Renal cortex interstitium (tissue), 11 donors: ENCODE measurements at regions not wholly inside any gene's neighbourhood (a gene's known extent, or its start where the extent isn't known, plus 50 kb on each side); places are given as distances from the start of the nearest gene placed in this dataset.
"Not testable (repeated sequence)": the region's sequence is repeated elsewhere in the genome, so short reads cannot be mapped to it uniquely, and the experiment has no call there.

Experiments
- DNase-seq, 11 donors: peaks; one replicate each; pipeline ENCODE4 v3.0.0-alpha.2; 2013; ENCODE audit warnings: low read depth in 9 of 11, low spot score in 4 of 11; ENCODE audit errors: extremely low read depth in 1 of 11

DNA sequence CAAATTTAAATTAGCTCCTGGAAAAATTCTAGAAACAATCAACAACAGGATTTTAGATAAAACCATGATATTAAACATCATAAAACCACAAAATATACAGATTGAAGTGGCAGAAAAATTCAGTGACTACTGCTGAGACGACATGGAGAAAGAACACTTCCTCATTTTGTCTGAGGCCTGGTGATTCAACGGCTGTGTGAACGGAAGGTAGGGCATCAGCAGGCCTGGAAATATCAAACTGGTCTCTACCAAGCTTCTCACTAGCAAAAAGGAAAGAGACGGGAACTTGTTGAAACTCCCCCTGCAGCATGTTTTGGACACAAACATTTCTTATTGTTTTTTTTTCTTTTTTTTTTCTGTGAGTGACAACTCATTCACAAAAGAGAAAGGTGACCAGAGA lies 58.0 kb upstream of the AHI1 start:
- DNase-seq = no peak

DNA sequence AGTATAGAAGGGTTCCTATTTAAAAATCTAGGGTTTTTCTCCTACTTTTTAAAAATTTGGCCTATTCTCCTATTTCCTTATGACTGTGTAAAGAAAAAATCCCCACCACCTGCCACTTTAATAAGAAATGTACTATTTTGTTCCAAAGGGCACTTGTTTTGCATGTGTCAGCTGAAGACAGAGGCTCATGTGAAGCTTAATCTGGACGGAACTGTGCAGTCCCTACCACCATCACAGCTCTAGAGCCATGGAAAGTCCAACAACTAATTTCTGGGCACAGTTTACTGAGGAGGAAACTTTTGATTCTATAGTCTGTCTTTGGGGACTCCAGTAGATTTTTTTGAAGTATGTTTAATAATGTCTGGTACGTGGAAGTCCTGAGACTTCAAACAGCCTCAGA lies 60.0 kb upstream of the AHI1 start:
- DNase-seq = no peak

DNA sequence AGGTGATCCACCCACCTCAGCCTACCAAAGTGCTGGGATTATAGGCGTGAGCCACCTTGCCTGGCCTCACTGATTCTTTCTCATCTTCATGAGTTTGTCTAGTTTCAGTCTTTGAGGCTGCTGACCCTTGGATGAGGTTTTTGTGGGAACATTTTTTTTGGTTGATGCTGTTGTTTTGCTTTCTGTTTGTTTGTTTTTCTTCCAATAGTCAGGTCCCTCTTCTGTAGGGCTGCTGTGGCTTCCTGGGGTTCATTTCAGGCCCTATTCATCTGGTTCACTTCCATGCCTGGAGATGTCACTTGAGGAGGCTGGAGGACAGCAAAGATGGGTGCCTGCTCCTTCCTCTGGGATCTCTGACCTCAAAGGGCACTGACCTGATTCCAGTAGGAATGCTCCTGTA lies 68.1 kb upstream of the AHI1 start:
- DNase-seq = not testable (repeated sequence)

DNA sequence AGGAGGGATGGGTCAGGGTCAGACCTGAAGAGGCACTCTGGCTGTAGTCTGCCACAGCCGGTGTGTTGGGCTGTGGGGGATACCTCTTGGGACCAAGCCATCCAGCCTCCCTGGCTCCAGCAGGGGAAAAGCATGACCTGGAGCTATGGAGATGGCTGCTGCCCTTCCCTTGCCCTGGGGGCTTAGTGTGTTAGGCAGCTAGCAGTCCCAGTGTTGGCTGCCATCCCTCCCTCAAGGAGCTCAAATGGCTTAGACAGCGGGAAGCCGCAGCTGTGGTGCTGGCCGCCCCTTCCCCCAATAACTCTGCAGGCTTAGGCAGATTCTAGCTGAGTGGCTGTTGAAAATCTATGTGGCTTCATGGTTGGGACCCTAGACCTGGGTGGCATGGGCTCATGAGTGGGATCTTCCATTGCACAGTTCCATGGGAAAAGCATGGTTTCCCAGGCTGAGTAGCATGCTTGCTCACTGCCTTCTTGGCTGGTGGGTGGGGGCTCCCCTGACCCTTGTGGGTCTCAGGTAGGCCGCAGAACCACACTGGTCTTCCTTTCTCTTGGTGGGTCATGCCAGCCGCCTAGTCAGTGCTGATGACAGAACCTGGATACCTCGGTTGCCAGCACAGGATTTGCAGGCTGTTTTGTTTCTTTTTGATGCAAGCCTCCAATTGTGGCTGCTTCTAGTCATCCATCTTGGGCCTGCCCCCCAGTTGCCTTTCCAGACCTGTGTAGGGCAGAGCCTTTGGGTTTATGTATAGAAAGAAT lies 69.0 kb upstream of the AHI1 start:
- no peak for DNase-seq

DNA sequence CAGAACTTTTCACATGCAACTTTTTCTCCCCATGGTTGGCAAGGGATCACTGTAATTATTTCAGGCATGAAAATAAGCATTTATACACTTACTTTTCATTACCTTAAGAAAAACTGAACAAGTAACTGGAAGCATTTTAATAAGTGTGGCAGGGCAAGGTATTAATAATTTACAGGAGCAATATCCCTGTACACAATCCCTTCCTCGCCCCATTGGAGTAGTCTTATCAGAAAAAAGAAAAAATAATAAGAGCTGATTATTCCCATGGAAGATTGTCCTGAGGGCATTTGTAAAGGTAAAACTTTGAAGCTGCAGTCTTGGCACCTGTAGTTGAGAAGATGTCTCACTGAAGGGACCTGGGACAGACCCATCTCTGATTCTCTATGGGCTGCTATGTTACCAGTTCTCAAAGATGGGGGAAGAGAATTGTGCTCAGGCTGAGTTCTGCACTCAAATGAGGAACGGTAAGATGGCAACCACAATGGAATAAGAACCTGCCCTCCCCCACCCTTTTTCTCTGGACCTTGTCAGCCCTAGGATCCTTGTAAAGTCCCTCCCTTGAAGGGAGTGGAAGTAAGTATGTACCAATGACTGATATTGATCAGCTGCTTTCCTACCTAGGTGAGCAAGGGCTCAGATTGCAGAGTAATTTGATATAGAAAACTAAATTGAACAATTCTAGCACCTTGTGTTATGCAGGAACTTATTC lies 70.0 kb upstream of the AHI1 start:
- no peak for DNase-seq

DNA sequence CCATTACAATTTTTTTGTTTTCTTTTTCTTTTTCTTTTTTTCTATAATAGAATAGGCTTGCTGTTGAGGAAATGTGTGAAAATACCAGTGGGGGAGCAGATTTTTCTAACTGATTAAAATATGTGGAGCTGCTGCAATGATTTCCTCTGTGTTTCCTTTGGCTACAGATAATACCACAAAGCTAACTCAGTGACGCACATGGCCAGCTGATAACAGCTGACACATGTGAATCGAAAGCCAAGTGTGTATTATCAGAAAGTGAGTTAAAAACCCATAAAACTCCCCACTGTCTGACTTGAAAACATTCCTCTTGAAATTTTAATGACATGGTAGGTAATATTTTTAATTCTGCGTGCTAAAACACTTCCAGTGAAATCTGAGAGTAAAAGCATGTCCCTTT lies 70.8 kb upstream of the AHI1 start:
- peak in 7 of 11 donors; percentile 4 to 38 (median 23) for DNase-seq

DNA sequence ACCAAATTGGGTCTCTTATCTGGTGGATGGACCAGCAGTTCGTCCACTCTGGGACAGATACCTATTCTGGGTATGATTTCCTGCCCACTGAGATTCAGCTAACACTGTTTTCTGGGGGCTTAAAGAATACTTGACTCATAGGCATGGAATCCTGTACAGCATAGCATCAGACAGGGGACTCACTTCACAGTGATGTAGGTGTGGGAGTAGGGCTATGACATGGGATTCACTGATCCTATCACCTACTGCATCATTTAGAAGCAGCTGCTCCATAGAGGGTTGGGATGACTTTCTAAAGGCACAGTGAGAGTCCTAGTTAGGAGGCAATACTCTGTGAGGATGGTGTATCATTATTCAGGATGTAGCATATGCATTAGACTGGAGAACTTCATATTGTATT lies 74.5 kb upstream of the AHI1 start:
- DNase-seq = no peak

DNA sequence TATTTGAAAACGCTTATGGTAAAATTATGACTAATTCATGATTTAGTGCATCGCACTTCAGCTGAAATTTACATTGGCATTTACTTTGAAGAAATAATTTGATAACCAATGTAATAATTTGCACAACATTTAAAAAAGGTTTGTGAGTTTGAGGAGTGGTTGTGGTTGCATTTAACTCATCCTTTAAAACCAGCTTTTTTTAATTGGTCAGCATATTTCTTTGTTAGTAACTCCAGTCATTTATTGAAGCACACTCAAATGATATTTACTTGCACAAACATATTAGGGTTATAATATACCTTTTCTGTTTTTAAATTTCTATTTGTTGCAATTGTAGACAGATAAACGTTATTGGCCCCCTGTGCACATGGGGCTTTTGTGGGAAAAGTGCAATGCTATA lies 78.1 kb upstream of the AHI1 start:
- no peak for DNase-seq

DNA sequence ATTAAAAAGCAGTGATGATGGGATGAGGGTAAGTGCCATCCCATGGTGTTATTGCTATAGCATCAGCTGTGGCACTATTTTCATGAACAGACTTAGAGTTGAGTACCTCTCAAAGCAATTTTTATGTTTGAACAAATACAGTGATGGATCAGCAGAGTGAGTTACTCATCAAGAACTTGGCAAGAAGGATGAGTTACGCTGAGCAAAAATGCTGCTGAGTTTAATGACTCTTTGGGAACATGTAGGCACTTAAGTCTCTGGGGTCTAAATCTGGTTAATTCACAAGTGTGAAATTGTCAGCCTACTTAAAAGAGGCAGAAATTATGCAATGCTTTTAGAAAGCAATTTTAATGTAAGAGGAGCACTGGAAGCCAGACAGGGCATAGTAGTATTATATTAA lies 78.5 kb upstream of the AHI1 start:
- DNase-seq = no peak

DNA sequence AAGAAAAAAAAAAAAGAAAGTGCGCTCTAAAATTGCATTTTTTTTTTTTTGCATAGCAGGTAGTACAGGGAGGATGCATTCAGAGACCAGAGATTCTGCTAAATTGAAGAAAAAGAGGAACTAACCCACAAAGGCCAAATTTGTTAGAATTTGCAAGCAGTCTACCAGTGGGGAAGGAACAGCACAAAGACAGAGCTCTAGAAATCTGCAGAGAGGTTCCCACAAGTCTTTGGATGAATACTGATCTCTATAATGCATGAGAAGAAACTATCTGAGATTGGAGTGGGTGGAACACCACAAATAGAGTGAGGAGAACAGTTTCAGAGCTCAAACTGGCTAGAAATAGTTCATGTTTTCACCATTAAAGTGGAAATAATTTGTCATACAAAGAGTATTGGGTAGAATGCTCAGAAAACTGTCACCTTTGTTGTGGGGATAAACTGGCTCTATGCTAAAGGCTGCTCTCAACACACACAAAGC lies 79.6 kb upstream of the AHI1 start:
- no peak for DNase-seq

DNA sequence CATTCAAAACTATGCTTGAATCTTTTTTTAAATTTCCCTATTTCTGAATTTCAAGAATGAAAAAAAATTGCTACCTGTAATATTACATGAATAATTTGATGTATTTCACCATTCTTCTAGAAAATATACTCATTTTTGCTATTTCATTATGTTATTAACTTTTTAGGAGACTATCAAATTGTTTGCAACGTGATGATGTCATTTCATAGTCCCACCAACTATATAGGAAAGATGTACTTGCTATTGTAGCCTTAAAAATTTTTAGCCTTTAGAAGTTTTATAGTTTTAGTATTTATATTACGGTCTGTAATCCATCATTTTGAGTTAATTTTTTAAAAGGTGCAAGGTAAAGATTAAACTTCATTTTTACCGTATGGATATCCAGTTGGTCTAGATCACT lies 81.4 kb upstream of the AHI1 start:
- no peak for DNase-seq

DNA sequence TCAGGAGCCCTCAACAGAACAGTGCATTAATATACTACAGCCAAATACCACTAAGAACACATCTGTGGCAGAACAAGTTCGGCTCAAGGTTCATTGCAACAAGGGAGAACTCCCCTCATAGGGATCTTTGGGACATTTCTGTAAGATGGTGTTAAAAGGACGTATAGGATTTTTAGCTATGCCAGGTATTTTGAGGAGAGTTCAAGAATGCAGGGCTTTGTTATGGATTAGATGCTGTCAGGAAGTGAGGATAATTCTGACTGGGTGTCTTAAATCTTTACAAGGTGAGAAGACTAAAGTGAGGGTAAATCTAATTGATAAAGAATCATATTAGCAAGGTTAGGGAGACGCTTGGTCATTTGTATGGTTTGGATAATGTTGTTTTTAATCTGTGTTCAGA lies 83.7 kb upstream of the AHI1 start:
- no peak for DNase-seq

DNA sequence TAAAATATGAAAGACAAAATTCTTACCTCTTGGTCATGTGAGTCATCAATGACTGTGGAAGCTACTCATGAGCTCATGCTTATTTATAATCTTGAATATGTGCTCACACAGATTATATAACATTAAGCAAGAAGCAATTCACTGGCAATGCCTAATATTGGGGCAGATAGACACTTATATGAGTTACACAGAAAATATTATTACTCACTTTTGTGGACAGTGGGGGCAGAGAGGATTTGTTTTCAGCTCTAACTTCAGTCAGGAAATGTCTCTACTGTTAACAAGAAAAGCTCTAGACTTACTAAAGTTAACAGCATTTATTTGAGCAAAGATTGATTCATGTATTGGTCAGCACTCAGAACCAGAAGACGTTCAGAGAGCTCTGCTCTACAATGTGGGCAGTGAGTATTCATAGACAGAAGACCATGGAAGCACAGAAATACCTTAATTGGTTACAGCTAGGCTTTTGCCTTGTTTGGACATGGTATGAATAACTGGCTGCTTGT lies 85.8 kb upstream of the AHI1 start:
- no peak for DNase-seq

DNA sequence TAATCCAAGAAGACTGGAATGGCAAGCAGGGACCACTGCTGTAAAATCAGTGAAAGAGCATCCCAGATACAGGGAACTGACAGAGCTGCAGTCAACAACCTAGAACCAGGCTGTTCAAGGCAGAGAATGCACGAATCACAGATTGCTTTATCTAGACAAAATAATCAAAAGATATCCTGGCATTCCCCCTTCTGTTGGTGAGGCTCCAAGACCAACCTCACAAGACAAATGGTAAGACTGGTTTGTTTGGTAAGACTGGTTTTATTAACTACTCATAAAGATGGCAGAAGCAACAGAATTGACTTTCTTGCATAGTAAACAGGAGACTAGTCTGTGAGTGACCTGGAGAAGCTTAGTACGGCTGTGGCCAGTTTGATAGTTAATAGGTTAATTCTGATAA lies 88.8 kb upstream of the AHI1 start:
- DNase-seq = no peak

DNA sequence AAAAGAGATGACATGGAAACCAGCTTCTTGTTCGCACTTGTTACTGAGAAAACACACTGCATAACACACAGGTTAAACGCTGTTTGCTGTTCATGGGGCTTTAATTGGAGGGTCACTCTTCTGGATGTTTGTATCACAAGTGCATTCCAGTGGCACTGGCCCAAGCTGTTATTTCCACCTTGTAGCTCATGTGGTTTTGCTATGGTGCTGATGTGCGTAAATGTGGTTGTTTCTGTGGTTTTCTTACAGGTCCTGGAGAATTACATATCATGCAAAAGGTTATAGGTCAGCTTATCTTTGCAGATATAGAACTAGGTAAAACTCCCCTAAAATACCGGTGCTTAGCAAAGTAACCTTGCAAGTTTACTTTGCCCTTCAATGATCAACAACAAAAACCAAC lies 89.3 kb upstream of the AHI1 start:
- DNase-seq = no peak

DNA sequence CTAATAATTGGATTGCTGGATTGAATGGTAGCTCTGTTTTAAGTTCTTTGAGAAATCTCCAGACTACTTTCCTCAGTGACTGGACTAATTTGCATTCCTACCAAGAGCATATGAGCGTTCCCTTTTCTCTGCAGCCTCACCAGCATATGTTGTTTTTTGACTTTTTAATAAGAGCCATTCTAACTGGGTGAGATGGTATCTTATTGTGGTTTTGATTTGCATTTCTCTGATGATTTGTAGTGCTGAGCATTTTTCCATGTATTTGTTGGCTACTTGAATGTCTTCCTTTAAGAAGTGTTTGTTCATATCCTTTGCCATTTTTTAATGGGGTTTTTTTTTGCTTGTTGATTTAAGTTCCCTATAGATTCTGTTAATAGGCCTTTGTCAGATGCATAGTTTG lies 94.7 kb upstream of the AHI1 start:
- DNase-seq = no peak

DNA sequence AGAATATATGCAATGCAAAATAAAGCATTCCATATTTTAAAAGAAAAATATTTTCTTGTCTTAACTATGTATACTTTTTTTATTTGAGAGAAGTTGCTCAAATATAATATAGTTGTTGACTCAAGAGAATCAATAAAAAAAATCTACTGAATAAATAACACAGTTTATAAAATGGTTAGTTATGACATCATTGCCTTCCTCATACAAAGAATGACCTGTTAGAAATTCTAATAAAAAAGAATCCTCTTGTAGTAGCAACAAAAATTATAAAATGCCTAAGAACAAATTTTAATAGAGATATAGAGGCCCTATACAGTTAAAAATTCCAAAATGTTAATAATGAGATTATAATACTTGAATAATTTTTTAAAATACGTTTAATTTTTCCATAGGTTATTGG lies 96.5 kb upstream of the AHI1 start:
- no peak for DNase-seq

DNA sequence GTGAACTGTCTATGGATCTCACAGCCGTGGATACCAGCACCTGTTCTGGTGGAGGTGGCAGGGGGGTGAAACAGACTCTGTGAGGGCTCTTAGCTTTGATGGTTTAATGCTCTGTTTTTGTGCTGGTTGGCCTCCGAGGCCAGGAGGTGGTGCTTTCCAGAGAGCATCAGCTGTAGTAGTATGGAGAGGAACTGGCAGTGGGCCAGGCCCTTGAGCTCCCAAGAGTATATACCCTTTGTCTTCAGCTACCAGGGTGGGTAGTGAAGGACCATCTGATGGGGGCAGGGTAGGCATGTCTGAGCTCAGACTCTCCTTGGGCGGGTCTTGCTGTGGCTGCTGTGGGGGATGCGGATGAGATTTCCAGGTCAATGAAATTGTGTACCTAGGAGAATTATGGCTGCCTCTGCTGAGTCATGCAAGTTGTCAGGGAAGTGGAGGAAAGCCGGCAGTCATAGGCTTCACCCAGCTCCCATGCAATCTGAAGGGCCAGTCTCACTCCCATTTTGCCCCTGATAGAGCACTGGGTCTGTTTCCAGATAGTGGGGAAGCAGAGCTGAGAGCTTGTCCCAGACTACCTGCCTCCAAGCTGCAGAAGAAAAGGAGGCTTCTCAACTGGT lies 102.7 kb upstream of the AHI1 start:
- DNase-seq = no peak

DNA sequence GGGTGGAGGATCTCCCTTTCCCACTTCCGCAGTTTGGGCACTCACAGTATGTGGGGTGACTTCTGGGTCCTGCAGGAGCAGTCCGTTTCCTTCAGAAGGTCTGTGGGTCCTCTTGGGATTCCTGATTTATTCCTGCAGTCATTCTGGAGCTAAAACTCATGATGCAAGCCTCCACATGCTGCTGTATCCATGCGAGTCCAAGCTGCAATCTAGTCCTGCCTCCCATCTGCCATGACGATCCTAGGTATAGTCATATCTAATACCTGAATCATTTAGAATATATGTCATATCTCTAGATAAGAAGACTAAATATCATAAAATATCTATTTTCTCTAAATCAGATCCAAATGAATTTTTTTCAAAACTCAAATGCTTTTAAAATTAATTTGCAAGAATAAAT lies 103.4 kb upstream of the AHI1 start:
- DNase-seq = no peak

DNA sequence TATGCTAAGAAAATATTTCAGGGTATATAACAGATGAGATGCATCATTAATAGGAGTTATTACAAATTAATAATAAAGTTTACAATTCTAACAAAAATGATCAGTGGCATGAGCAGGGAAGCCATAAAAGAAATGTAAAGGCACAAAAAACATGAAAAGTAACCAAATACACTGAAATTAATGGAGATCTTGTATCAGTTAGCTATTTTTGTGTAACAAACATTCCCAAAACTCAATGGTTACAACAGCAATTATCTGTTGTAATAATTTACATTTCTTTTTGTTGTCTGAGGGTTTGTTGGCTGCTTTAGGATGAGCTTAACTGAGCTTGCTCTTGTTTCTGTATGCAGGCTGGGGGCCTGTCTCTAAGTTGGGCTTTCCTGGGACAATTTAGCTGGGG lies 104.3 kb upstream of the AHI1 start:
- no peak for DNase-seq
